Mesenchymal stem cell (in vitro differentiated cells and primary cell): ENCODE measurements at regions not wholly inside any gene's neighbourhood (a gene's known extent, or its start where the extent isn't known, plus 50 kb on each side); places are given as distances from the start of the nearest gene placed in this dataset.

Source experiments
- DNase-seq: peaks from one replicate; pipeline ENCODE4 v3.0.0-alpha.2; 2013
- H2AFZ ChIP-seq: one replicate; pipeline ENCODE4 v1.6.1; 2013; ENCODE audit warnings: low read depth, mild to moderate bottlenecking, control low read depth, inconsistent platforms, low read length, moderate library complexity
- H2AK5ac ChIP-seq: 2 replicates; pipeline ENCODE4 v1.6.1; 2013; ENCODE audit warnings: low read length, moderate library complexity, mild to moderate bottlenecking, inconsistent platforms; ENCODE audit not compliant: severe bottlenecking
- H2BK120ac ChIP-seq: one replicate; pipeline ENCODE4 v1.6.1; 2013; ENCODE audit warnings: low read depth, mild to moderate bottlenecking, inconsistent platforms, low read length, moderate library complexity
- H2BK12ac ChIP-seq, 2 experiments: one replicate each; pipeline ENCODE4 v1.6.1; 2013; ENCODE audit warnings: inconsistent platforms in 2 of 2, low read length in 2 of 2, mild to moderate bottlenecking in 2 of 2, moderate library complexity in 2 of 2, control low read depth in 1 of 2
- H2BK15ac ChIP-seq: one replicate; pipeline ENCODE4 v1.6.1; 2013; ENCODE audit warnings: mild to moderate bottlenecking, low read depth, inconsistent platforms; ENCODE audit not compliant: poor library complexity, severe bottlenecking
- H2BK5ac ChIP-seq: 2 replicates; pipeline ENCODE4 v1.6.1; 2013; ENCODE audit warnings: low read depth, mild to moderate bottlenecking, low read length, control low read depth, inconsistent platforms; ENCODE audit not compliant: poor library complexity, severe bottlenecking
- H3K14ac ChIP-seq, 2 experiments: one replicate each; pipeline ENCODE4 v1.6.1; 2013; ENCODE audit warnings: inconsistent platforms in 2 of 2, low read length in 2 of 2, control low read depth in 1 of 2, mild to moderate bottlenecking in 1 of 2, moderate library complexity in 1 of 2
- H3K18ac ChIP-seq, 2 experiments: one replicate each; pipeline ENCODE4 v1.6.1; 2013; ENCODE audit warnings: inconsistent platforms in 2 of 2, low read length in 2 of 2, control low read depth in 1 of 2, low read depth in 1 of 2, mild to moderate bottlenecking in 1 of 2
- H3K23ac ChIP-seq, 2 experiments: one replicate each; pipeline ENCODE4 v1.6.1; 2013; ENCODE audit warnings: inconsistent platforms in 2 of 2, low read length in 2 of 2, mild to moderate bottlenecking in 2 of 2, moderate library complexity in 2 of 2, control low read depth in 1 of 2
- H3K27ac ChIP-seq: 2 replicates; pipeline ENCODE4 v1.5.1; 2013; ENCODE audit warnings: mild to moderate bottlenecking, moderate library complexity, low read length, control low read depth, inconsistent platforms; ENCODE audit not compliant: poor library complexity, severe bottlenecking
- H3K27me3 ChIP-seq, 2 experiments: 2 replicates each; pipeline versions ENCODE4 v1.6.1 to v1.7.0; 2013; ENCODE audit warnings: low read length in 2 of 2, mild to moderate bottlenecking in 2 of 2, moderate library complexity in 2 of 2, control low read depth in 1 of 2, inconsistent platforms in 1 of 2; ENCODE audit not compliant: control insufficient read depth in 1 of 2, insufficient read depth in 1 of 2
- H3K36me3 ChIP-seq, 2 experiments: 2 replicates each; pipeline versions ENCODE4 v1.6.1 to v1.7.0; 2013; ENCODE audit warnings: low read length in 2 of 2, control low read depth in 1 of 2, inconsistent platforms in 1 of 2, low read depth in 1 of 2, mild to moderate bottlenecking in 1 of 2; ENCODE audit not compliant: insufficient read depth in 2 of 2, control insufficient read depth in 1 of 2
- H3K4ac ChIP-seq, 2 experiments: one replicate each; pipeline ENCODE4 v1.6.1; 2013; ENCODE audit warnings: inconsistent platforms in 2 of 2, low read length in 2 of 2, mild to moderate bottlenecking in 2 of 2, moderate library complexity in 2 of 2, control low read depth in 1 of 2, low read depth in 1 of 2
- H3K4me1 ChIP-seq: 2 replicates; pipeline ENCODE4 v1.6.1; 2013; ENCODE audit warnings: low read depth, low read length, control low read depth; ENCODE audit not compliant: control insufficient read depth, insufficient read depth
- H3K4me2 ChIP-seq: 2 replicates; pipeline ENCODE4 v1.6.1; 2013; ENCODE audit warnings: low read length, mild to moderate bottlenecking, inconsistent platforms; ENCODE audit not compliant: poor library complexity, severe bottlenecking
- H3K4me3 ChIP-seq, 2 experiments: 2 replicates each; pipeline versions ENCODE4 v1.5.1 to v1.7.0; 2013; ENCODE audit warnings: low read length in 2 of 2, mild to moderate bottlenecking in 2 of 2, control low read depth in 1 of 2, low read depth in 1 of 2; ENCODE audit not compliant: insufficient read depth in 1 of 2
- H3K79me1 ChIP-seq: replicated peaks from 2 replicates; pipeline ENCODE4 v1.6.1; 2013; ENCODE audit warnings: mild to moderate bottlenecking, control low read depth, low read length, inconsistent platforms; ENCODE audit not compliant: poor library complexity, severe bottlenecking
- H3K9ac ChIP-seq: 2 replicates; pipeline ENCODE4 v1.7.0; 2013; ENCODE audit warnings: mild to moderate bottlenecking, low read length, moderate library complexity
- H3K9me3 ChIP-seq: 2 replicates; pipeline ENCODE4 v1.7.0; 2013; ENCODE audit warnings: mild to moderate bottlenecking, low read length; ENCODE audit not compliant: control insufficient read depth
- H4K8ac ChIP-seq: one replicate; pipeline ENCODE4 v1.6.1; 2013; ENCODE audit warnings: inconsistent platforms, mild to moderate bottlenecking, low read length, moderate library complexity
- H4K91ac ChIP-seq: one replicate; pipeline ENCODE4 v1.6.1; 2013; ENCODE audit warnings: mild to moderate bottlenecking, low read length, inconsistent platforms
- WGBS: methylation state at CpG from one replicate; pipeline ENCODE4 v1.1.7; 2013; ENCODE audit warnings: mixed read lengths; 5-methylcytosine and 5-hydroxymethylcytosine counted together

- no peaks in the 10 kb centered on the region for H3K9me3 ChIP-seq
- peak; percentile 79 for DNase-seq
- H3K36me3 ChIP-seq = no peaks in the 10 kb centered on the region
- H3K9ac ChIP-seq = no peak overlapping the region
- H2AK5ac ChIP-seq = no peak overlapping the region
- no peak overlapping the region for H3K23ac ChIP-seq
- no peak overlapping the region for H4K91ac ChIP-seq
- H3K4me2 ChIP-seq = no peak overlapping the region
- peaks cover 5% of the 10 kb centered on the region for H3K4me1 ChIP-seq
- H2BK5ac ChIP-seq = no peak overlapping the region
- no peaks in the 10 kb centered on the region for H3K27me3 ChIP-seq
- no peak overlapping the region for H3K18ac ChIP-seq
- no peak overlapping the region for H2BK120ac ChIP-seq
- no peak overlapping the region for H4K8ac ChIP-seq
- no CpG with 5 or more reads among the region's 3 CpGs for WGBS
- no peak overlapping the region for H2BK15ac ChIP-seq
- no peak overlapping the region for H2BK12ac ChIP-seq
- H3K4ac ChIP-seq = no peak overlapping the region
- no peak overlapping the region for H3K4me3 ChIP-seq
- H2AFZ ChIP-seq = no peak overlapping the region
- H3K14ac ChIP-seq = no peak overlapping the region
- H3K27ac ChIP-seq = no peak overlapping the region
- H3K79me1 ChIP-seq = no peaks in the 10 kb centered on the region
Observed at GRCh38 chr9:115291841-115292240, 173.9 kb upstream of the TNC start.

- Histone ChIP-seq H4K8ac (no peak overlapping the region), H3K23ac (no peak overlapping the region), H4K91ac (no peak overlapping the region), H3K4me3 (no peak overlapping the region), H2BK12ac (no peak overlapping the region), H2BK15ac (no peak overlapping the region), H3K9ac (no peak overlapping the region), H3K27ac (no peak overlapping the region), H3K79me1 (no peaks in the 10 kb centered on the region), H3K4me2 (no peak overlapping the region), H2AFZ (no peak overlapping the region), H2BK120ac (no peak overlapping the region), H2BK5ac (no peak overlapping the region), H3K18ac (peak overlapping the region; percentile 25 to 26), H2AK5ac (no peak overlapping the region), H3K4ac (no peak overlapping the region), H3K36me3 (no peaks in the 10 kb centered on the region), H3K4me1 (peaks cover 7% of the 10 kb centered on the region), H3K9me3 (no peaks in the 10 kb centered on the region), H3K14ac (no peak overlapping the region), H3K27me3 (no peaks in the 10 kb centered on the region)
- 54% methylated on average over 3 of the region's 4 CpGs for WGBS
- peak; percentile 3 for DNase-seq
Observed at GRCh38 chr9:115292584-115293279, 174.8 kb upstream of the TNC start.

GRCh38 chr9:115295734-115296133, 177.8 kb upstream of the TNC start:
- no peak overlapping the region for H2BK5ac ChIP-seq
- no peak for DNase-seq
- H3K4ac ChIP-seq = no peak overlapping the region
- no peaks in the 10 kb centered on the region for H3K27me3 ChIP-seq
- H4K91ac ChIP-seq = no peak overlapping the region
- H3K9ac ChIP-seq = no peak overlapping the region
- no peaks in the 10 kb centered on the region for H3K9me3 ChIP-seq
- H3K14ac ChIP-seq = no peak overlapping the region
- no peak overlapping the region for H2BK12ac ChIP-seq
- H3K18ac ChIP-seq = no peak overlapping the region
- H2AFZ ChIP-seq = no peak overlapping the region
- no peak overlapping the region for H2BK120ac ChIP-seq
- H3K79me1 ChIP-seq = no peaks in the 10 kb centered on the region
- H3K23ac ChIP-seq = no peak overlapping the region
- H3K4me3 ChIP-seq = no peak overlapping the region
- no peaks in the 10 kb centered on the region for H3K36me3 ChIP-seq
- no peak overlapping the region for H2AK5ac ChIP-seq
- no peak overlapping the region for H3K4me2 ChIP-seq
- no peak overlapping the region for H2BK15ac ChIP-seq
- H4K8ac ChIP-seq = no peak overlapping the region
- H3K27ac ChIP-seq = no peak overlapping the region
- 86% methylated on average over 2 of the region's 2 CpGs for WGBS
- peaks cover 4% of the 10 kb centered on the region for H3K4me1 ChIP-seq

GRCh38 chr9:115296831-115297565, 179.0 kb upstream of the TNC start:
- no peak overlapping the region for H3K4me3 ChIP-seq
- H3K36me3 ChIP-seq = no peaks in the 10 kb centered on the region
- peak overlapping the region; percentile 28 to 58 for H3K18ac ChIP-seq
- H3K27ac ChIP-seq = peak overlapping the region; percentile 16
- no peak overlapping the region for H2AFZ ChIP-seq
- H4K8ac ChIP-seq = no peak overlapping the region
- no peak overlapping the region for H3K4ac ChIP-seq
- no peak overlapping the region for H2BK15ac ChIP-seq
- DNase-seq = peak; percentile 28
- no peak overlapping the region for H3K23ac ChIP-seq
- no peak overlapping the region for H2AK5ac ChIP-seq
- H3K4me2 ChIP-seq = no peak overlapping the region
- no peak overlapping the region for H2BK120ac ChIP-seq
- no peaks in the 10 kb centered on the region for H3K9me3 ChIP-seq
- H3K79me1 ChIP-seq = no peaks in the 10 kb centered on the region
- H3K14ac ChIP-seq = no peak overlapping the region
- H3K27me3 ChIP-seq = no peaks in the 10 kb centered on the region
- H4K91ac ChIP-seq = no peak overlapping the region
- H3K9ac ChIP-seq = no peak overlapping the region
- peak overlapping the region; percentile 39 to 87 for H2BK12ac ChIP-seq
- 60% methylated on average over 1 of the region's 1 CpG for WGBS
- peaks cover 4% of the 10 kb centered on the region for H3K4me1 ChIP-seq
- no peak overlapping the region for H2BK5ac ChIP-seq
